Neural crest cell (in vitro differentiated cells): ENCODE measurements at regions not wholly inside any gene's neighbourhood (a gene's known extent, or its start where the extent isn't known, plus 50 kb on each side); places are given as distances from the start of the nearest gene placed in this dataset.

ENCODE experiments used
- DNase-seq: peaks from one replicate; pipeline ENCODE4 v3.0.0; 2021; ENCODE audit warnings: low read depth, mixed read lengths, low spot score
- H3K27ac Mint-ChIP-seq: one replicate; pipeline ENCODE4 v1.8.0; 2021; ENCODE audit warnings: mild to moderate bottlenecking, mixed read lengths; ENCODE audit not compliant: unreplicated experiment
- H3K27me3 Mint-ChIP-seq: 2 replicates; pipeline ENCODE4 v1.8.0; 2021; ENCODE audit warnings: low read depth, mild to moderate bottlenecking, mixed read lengths
- H3K36me3 Mint-ChIP-seq: 2 replicates; pipeline ENCODE4 v1.8.0; 2021; ENCODE audit warnings: low read depth, mild to moderate bottlenecking, mixed read lengths
- H3K4me1 Mint-ChIP-seq: 2 replicates; pipeline ENCODE4 v1.8.0; 2021; ENCODE audit warnings: mixed read lengths
- H3K4me3 Mint-ChIP-seq: one replicate; pipeline ENCODE4 v1.8.0; 2021; ENCODE audit warnings: mild to moderate bottlenecking, mixed read lengths
- H3K9me3 Mint-ChIP-seq: 2 replicates; pipeline ENCODE4 v1.8.0; 2021; ENCODE audit warnings: mixed read lengths
- CTCF ChIP-seq: fragments of 200-600 bp; sonication (generic); conservative IDR thresholded peaks from 2 replicates; pipeline ENCODE4 v1.5.0; 2021; ENCODE audit warnings: antibody characterized with exemption, mild to moderate bottlenecking

- Mint-ChIP-seq H3K27me3 (no peaks in the 10 kb centered on the region), H3K36me3 (no peaks in the 10 kb centered on the region), H3K4me3 (no peak overlapping the region), H3K4me1 (peaks cover 39% of the 10 kb centered on the region), H3K27ac (no peak overlapping the region), H3K9me3 (no peaks in the 10 kb centered on the region)
- no peak for TF ChIP-seq CTCF
- DNase-seq: no peak
Observed at GRCh38 chr3:113147681-113148261, 63.6 kb upstream of the BOC start.

- Mint-ChIP-seq H3K27me3 (no peaks in the 10 kb centered on the region), H3K36me3 (no peaks in the 10 kb centered on the region), H3K4me1 (peaks cover 45% of the 10 kb centered on the region), H3K9me3 (no peaks in the 10 kb centered on the region), H3K27ac (peak overlapping the region; percentile 7), H3K4me3 (no peak overlapping the region)
- TF ChIP-seq CTCF: no peak
- no peak for DNase-seq
Observed at GRCh38 chr3:113148284-113148683, 63.1 kb upstream of the BOC start.

GRCh38 chr3:113150250-113150649, 61.1 kb upstream of the BOC start:
- no peaks in the 10 kb centered on the region for H3K36me3 Mint-ChIP-seq
- no peak for DNase-seq
- H3K9me3 Mint-ChIP-seq: no peaks in the 10 kb centered on the region
- peak overlapping the region; percentile 93 for H3K27ac Mint-ChIP-seq
- H3K27me3 Mint-ChIP-seq: no peaks in the 10 kb centered on the region
- TF ChIP-seq CTCF: no peak
- no peak overlapping the region for H3K4me3 Mint-ChIP-seq
- peaks cover 53% of the 10 kb centered on the region for H3K4me1 Mint-ChIP-seq

- no peaks in the 10 kb centered on the region for H3K36me3 Mint-ChIP-seq
- no peaks in the 10 kb centered on the region for H3K27me3 Mint-ChIP-seq
- H3K27ac Mint-ChIP-seq: no peak overlapping the region
- DNase-seq: no peak
- peaks cover 45% of the 10 kb centered on the region for H3K4me1 Mint-ChIP-seq
- H3K9me3 Mint-ChIP-seq: no peaks in the 10 kb centered on the region
- TF ChIP-seq CTCF: no peak
- H3K4me3 Mint-ChIP-seq: peak overlapping the region; percentile 39
Observed at GRCh38 chr3:113151461-113152031, 59.8 kb upstream of the BOC start.

- Mint-ChIP-seq H3K27me3 (no peaks in the 10 kb centered on the region), H3K9me3 (no peaks in the 10 kb centered on the region), H3K27ac (no peak overlapping the region), H3K36me3 (no peaks in the 10 kb centered on the region), H3K4me1 (peaks cover 50% of the 10 kb centered on the region), H3K4me3 (no peak overlapping the region)
- no peak for TF ChIP-seq CTCF
- DNase-seq: no peak
Observed at GRCh38 chr3:113152849-113153248, 58.5 kb upstream of the BOC start.
